Cardiac muscle cell (in vitro differentiated cells and primary cell): ENCODE measurements at regions not wholly inside any gene's neighbourhood (a gene's known extent, or its start where the extent isn't known, plus 50 kb on each side); places are given as distances from the start of the nearest gene placed in this dataset.

ENCODE experiments used
- DNase-seq, 2 donors: peaks; one replicate each; pipeline versions ENCODE4 v3.0.0 to v3.0.0-alpha.2; 2010 to 2017; ENCODE audit warnings: low read depth in 1 of 2, low spot score in 1 of 2
- H3K27ac ChIP-seq: fragments of 200-600 bp; sonication (generic); 2 replicates; pipeline ENCODE4 v1.5.1; 2016
- H3K27me3 ChIP-seq: fragments of 200-600 bp; sonication (generic); 2 replicates; pipeline ENCODE4 v1.6.0; 2016; ENCODE audit warnings: control low read depth
- H3K36me3 ChIP-seq: fragments of 200-600 bp; sonication (generic); 2 replicates; pipeline ENCODE4 v1.5.1; 2016; ENCODE audit warnings: control low read depth
- H3K4me1 ChIP-seq: fragments of 200-600 bp; sonication (generic); 2 replicates; pipeline ENCODE4 v1.8.1; 2017; ENCODE audit warnings: low read depth, mild to moderate bottlenecking, mixed run types
- H3K4me3 ChIP-seq: fragments of 200-600 bp; sonication (generic); 2 replicates; pipeline ENCODE4 v1.5.1; 2016; ENCODE audit warnings: mild to moderate bottlenecking
- H3K9me3 ChIP-seq: fragments of 200-600 bp; sonication (generic); 2 replicates; pipeline ENCODE4 v1.5.1; 2017; ENCODE audit warnings: low read depth, mild to moderate bottlenecking, control low read depth
- TF ChIP-seq, protein P1 (sequence below): IDR thresholded peaks from 2 replicates; pipeline ENCODE4 v1.5.1; 2012; ENCODE audit warnings: low read depth, mild to moderate bottlenecking, low read length

DNA sequence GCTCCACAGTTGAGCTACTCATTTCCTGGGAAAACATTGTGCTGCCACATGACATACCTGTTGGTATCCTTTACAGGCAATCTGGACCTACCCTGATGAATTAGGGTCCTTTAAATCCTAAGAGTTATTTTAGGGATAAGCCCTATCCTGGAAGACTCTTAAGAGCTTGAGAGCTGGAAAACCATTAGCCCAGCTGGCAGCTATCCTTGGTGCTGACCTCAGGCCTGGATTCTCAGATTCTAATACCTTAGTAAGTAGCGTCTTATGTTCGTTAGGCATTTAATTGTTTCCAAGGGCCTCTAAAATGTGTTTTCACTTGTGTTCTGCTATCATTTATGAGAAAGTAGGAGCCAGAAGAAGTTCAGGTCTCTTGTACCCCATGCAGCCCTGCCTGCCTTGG lies 93.0 kb upstream of the SORCS3 start:
- Histone ChIP-seq H3K27me3 (no peaks in the 10 kb centered on the region), H3K36me3 (no peaks in the 10 kb centered on the region), H3K4me1 (no peaks in the 10 kb centered on the region), H3K4me3 (no peak overlapping the region), H3K27ac (no peak overlapping the region), H3K9me3 (no peaks in the 10 kb centered on the region)
- peak; percentile 21 to 70 for DNase-seq
- TF ChIP-seq, protein P1, sequence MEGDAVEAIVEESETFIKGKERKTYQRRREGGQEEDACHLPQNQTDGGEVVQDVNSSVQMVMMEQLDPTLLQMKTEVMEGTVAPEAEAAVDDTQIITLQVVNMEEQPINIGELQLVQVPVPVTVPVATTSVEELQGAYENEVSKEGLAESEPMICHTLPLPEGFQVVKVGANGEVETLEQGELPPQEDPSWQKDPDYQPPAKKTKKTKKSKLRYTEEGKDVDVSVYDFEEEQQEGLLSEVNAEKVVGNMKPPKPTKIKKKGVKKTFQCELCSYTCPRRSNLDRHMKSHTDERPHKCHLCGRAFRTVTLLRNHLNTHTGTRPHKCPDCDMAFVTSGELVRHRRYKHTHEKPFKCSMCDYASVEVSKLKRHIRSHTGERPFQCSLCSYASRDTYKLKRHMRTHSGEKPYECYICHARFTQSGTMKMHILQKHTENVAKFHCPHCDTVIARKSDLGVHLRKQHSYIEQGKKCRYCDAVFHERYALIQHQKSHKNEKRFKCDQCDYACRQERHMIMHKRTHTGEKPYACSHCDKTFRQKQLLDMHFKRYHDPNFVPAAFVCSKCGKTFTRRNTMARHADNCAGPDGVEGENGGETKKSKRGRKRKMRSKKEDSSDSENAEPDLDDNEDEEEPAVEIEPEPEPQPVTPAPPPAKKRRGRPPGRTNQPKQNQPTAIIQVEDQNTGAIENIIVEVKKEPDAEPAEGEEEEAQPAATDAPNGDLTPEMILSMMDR, result no peak

- DNase-seq, result no peak
- Histone ChIP-seq H3K36me3 (no peaks in the 10 kb centered on the region), H3K27ac (no peak overlapping the region), H3K4me3 (no peak overlapping the region), H3K27me3 (no peaks in the 10 kb centered on the region), H3K9me3 (no peaks in the 10 kb centered on the region), H3K4me1 (no peaks in the 10 kb centered on the region)
- TF ChIP-seq, protein P1, result no peak
Observed at GRCh38 chr10:104556831-104557230, 84.3 kb upstream of the SORCS3 start.

GRCh38 chr10:104557966-104558365 lies 83.1 kb upstream of the SORCS3 start:
- H3K9me3 ChIP-seq, result no peaks in the 10 kb centered on the region
- no peak for DNase-seq
- no peaks in the 10 kb centered on the region for H3K4me1 ChIP-seq
- H3K27ac ChIP-seq, result no peak overlapping the region
- no peaks in the 10 kb centered on the region for H3K36me3 ChIP-seq
- H3K27me3 ChIP-seq, result no peaks in the 10 kb centered on the region
- TF ChIP-seq, protein P1, result no peak
- no peak overlapping the region for H3K4me3 ChIP-seq

DNA sequence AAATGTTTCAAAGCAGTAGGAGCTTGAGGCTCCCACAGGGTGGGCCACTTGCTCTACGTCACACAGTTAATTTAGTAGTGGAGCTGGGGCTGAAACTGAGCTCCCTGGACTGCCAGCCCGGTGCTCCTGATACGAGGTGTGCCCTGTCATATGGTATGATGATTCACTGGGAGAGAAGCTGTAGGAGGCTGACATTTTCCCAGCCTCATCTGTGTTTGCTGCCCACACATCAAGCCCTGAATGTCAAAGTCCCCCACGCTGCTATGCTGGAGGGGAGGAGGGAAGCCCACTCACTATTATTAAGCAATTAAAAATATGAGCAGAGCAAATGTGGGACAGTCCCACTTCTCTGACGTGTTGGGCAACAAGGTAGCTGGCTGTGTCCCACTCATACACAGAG lies 81.2 kb upstream of the SORCS3 start:
- Histone ChIP-seq H3K9me3 (no peaks in the 10 kb centered on the region), H3K4me1 (no peaks in the 10 kb centered on the region), H3K4me3 (no peak overlapping the region), H3K36me3 (no peaks in the 10 kb centered on the region), H3K27me3 (no peaks in the 10 kb centered on the region), H3K27ac (no peak overlapping the region)
- no peak for DNase-seq
- TF ChIP-seq, protein P1, result no peak

DNA sequence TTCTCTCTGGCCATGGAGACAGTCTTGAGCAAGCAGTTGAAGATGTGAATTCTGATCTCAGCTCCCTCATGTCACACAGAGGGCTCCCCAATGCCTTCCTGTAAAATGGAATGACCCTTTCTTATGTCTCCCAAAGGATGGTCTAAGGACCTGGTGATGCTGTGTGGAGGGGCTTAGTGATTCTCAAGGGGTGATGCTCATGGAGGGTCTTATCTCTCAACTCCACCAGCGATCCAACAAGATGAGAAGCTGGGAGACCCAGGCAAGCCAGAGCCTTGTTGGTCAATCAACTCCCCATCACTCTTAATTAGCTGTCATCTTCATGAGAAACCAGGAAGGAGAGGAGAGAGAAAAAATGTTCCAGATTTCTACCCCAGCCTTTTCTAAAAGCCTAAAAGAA lies 78.0 kb upstream of the SORCS3 start:
- H3K36me3 ChIP-seq, result no peaks in the 10 kb centered on the region
- H3K4me3 ChIP-seq, result no peak overlapping the region
- DNase-seq, result no peak
- no peaks in the 10 kb centered on the region for H3K9me3 ChIP-seq
- no peaks in the 10 kb centered on the region for H3K27me3 ChIP-seq
- no peak overlapping the region for H3K27ac ChIP-seq
- TF ChIP-seq, protein P1, result no peak
- no peaks in the 10 kb centered on the region for H3K4me1 ChIP-seq

DNA sequence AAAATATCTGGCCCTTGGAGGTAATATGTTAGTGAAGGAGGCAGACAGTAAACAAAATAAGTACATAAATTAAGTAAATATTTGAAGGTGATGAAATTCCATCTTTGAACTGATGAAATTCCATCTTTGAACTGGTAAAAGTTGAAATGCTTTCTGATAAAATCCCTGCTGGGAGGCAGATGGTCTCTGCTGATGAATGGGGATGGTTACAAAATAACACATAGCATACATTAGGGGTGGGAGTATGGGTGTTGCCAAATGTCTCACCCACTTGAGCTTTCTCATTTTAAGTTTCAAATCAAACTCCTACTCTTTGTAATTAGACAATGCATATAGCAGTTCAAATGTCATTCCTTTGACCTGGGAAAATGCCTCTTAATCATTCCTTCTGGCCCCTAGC lies 77.5 kb upstream of the SORCS3 start:
- H3K4me3 ChIP-seq, result no peak overlapping the region
- no peak overlapping the region for H3K27ac ChIP-seq
- H3K36me3 ChIP-seq, result no peaks in the 10 kb centered on the region
- DNase-seq, result no peak
- no peaks in the 10 kb centered on the region for H3K27me3 ChIP-seq
- no peaks in the 10 kb centered on the region for H3K9me3 ChIP-seq
- TF ChIP-seq, protein P1, result no peak
- no peaks in the 10 kb centered on the region for H3K4me1 ChIP-seq
